SK-N-SH (cell line): ENCODE measurements at regions not wholly inside any gene's neighbourhood (a gene's known extent, or its start where the extent isn't known, plus 50 kb on each side); places are given as distances from the start of the nearest gene placed in this dataset.

Experiments
- EP300 ChIP-seq, 2 experiments: IDR thresholded peaks; 2 replicates each; pipeline versions ENCODE4 v1.4.0 to v1.6.1; 2012; ENCODE audit warnings: borderline replicate concordance in 1 of 2, low read depth in 1 of 2, low read length in 1 of 2
- TF ChIP-seq, protein P1 (sequence below): fragments of 200-600 bp; sonication (generic); IDR thresholded peaks from 2 replicates; pipeline ENCODE4 v1.6.1; 2017; ENCODE audit warnings: antibody characterized with exemption, mild to moderate bottlenecking, moderate library complexity

- TF ChIP-seq, protein P1, sequence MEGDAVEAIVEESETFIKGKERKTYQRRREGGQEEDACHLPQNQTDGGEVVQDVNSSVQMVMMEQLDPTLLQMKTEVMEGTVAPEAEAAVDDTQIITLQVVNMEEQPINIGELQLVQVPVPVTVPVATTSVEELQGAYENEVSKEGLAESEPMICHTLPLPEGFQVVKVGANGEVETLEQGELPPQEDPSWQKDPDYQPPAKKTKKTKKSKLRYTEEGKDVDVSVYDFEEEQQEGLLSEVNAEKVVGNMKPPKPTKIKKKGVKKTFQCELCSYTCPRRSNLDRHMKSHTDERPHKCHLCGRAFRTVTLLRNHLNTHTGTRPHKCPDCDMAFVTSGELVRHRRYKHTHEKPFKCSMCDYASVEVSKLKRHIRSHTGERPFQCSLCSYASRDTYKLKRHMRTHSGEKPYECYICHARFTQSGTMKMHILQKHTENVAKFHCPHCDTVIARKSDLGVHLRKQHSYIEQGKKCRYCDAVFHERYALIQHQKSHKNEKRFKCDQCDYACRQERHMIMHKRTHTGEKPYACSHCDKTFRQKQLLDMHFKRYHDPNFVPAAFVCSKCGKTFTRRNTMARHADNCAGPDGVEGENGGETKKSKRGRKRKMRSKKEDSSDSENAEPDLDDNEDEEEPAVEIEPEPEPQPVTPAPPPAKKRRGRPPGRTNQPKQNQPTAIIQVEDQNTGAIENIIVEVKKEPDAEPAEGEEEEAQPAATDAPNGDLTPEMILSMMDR: no peak
- no peak for TF ChIP-seq EP300 (IDR thresholded peaks at IDR 0.05; ENCODE audit: borderline replicate concordance in 1 of 2, low read depth in 1 of 2, low read length in 1 of 2)
Observed at GRCh38 chr18:53990485-53990884, 234.0 kb downstream of the MBD2 start.
